Choroid plexus epithelial cell (primary cell): ENCODE measurements at regions not wholly inside any gene's neighbourhood (a gene's known extent, or its start where the extent isn't known, plus 50 kb on each side); places are given as distances from the start of the nearest gene placed in this dataset.

Source experiments
- DNase-seq: peaks from one replicate; pipeline ENCODE4 v3.0.0-alpha.2; 2010; ENCODE audit warnings: low read depth
- H3K4me3 ChIP-seq: 2 replicates; pipeline ENCODE4 v1.5.1; 2011; ENCODE audit warnings: low read depth, mild to moderate bottlenecking, control low read depth, low read length, moderate library complexity
- CTCF ChIP-seq: conservative IDR thresholded peaks from 2 replicates; pipeline ENCODE4 v1.5.1; 2011; ENCODE audit warnings: low read depth, mild to moderate bottlenecking, control low read depth, inconsistent platforms, low read length, moderate library complexity

DNA sequence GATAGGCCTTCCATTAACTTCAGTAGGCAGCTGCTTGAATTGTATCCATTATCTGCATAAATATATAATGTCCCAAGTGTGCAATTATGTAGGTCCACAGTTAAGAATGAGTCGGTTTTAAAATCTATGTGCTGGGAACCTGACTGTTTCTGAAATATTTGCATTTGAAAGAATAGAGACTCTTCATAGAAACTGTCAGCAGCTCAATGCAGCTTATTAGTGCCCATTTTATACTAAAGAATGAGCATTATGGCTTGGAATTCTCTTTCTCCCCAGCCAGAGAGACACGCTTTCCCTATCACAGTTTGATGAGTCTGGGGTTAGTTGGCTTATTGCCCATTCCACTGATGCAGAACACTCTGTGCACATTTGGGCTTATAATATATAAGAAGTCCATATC is 202.0 kb upstream of the PCDH7 start:
- no peak for DNase-seq
- TF ChIP-seq CTCF, result no peak
- H3K4me3 ChIP-seq, result no peak overlapping the region

GRCh38 chr4:30525662-30526315 is 194.4 kb upstream of the PCDH7 start:
- TF ChIP-seq CTCF, result no peak
- no peak for DNase-seq
- H3K4me3 ChIP-seq, result no peak overlapping the region

DNA sequence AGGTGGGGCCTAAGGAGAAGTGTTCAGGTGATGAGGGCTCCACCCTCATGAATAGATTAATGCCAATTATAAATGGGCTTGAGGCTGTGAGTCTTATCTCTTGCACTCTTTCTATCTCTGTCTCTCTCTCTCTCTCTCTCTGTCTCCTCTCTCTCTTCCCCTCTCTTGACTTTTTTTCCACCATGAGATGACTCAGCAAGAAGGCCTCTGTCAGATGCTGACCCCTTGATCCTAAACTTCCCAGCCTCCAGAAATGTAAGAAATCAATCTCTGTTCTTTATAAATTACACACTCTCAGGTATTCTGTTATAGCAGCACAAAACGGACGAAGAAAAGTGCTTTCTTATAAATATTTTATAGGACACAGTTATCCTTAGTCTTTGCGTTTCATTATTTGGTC is 184.9 kb upstream of the PCDH7 start:
- TF ChIP-seq CTCF, result no peak
- H3K4me3 ChIP-seq, result no peak overlapping the region
- DNase-seq, result peak; percentile 5

DNA sequence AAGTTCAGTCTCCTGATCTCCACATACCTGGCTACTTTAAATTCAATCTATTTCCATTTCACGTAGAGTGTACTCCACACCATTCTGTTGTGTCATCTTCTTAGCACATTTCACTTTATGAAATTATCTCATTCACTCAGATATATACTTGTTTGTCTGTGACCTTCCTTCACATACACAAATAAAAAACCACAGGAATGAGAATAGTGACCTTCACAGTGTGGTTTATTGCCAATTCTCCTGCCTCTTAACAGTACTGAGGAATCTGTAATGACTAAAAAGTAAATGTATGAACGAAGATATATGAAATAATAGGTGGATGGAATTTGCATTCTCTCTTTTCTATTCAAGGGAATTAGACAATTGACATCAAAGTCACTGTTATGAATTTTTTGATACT is 183.9 kb upstream of the PCDH7 start:
- DNase-seq, result peak; percentile 38
- no peak overlapping the region for H3K4me3 ChIP-seq
- no peak for TF ChIP-seq CTCF

DNA sequence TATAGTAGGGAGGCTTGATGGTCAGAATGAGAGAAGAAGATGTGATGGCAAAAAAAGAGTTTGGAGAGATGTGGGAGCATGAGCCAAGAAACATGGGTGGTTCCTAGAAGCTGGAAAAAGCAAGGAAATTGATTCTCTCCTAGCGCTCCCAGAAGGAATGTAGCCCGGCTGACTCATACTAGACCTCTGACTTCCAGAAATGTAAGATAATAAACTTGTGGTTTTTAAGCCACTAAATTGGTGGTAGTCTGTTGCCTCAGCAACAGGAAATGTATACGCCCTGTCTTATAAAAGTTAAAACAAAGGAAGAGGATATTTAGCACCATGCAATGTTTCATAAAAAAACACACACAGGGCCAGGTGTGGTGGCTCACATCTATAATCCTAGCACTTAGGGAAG is 182.7 kb upstream of the PCDH7 start:
- TF ChIP-seq CTCF, result no peak
- H3K4me3 ChIP-seq, result no peak overlapping the region
- peak; percentile 43 for DNase-seq

DNA sequence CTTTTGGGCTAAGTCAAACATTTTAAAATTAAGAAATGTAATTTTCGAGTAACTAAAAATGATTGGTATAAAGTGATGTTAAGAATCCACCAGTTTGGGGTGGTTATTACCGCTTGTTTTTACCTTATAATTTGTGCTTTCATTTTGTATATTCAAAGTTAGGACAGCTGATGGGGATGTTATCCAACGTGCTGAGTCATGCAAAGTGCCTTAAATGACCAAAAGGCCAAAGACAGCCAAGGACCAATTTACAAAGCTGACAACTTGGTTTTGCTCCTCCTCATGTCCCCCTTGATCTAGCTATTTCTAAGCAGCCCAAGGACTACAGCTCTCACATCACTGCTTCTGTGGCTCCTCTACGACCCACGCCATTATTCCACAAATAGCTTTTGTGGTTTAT is 181.4 kb upstream of the PCDH7 start:
- DNase-seq, result no peak
- H3K4me3 ChIP-seq, result no peak overlapping the region
- no peak for TF ChIP-seq CTCF

DNA sequence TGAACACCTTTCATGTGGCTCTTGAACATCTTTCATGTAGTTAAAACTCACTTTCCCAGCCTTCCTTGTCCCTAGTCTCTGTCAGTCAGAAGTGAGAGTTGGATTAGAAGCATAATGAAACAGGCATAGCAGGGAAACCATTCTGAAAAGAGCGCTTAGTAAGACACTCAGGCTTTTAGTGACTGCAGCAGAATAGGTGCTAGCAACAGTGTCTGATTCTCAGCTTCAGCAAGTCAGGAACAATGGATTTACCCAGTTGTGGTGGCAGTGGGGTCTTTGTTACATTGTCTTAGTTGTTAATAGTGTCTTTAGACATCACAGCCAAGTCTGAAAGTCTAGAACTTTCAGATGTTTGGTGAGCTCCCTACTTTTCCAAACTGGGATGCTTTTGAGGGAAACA is 177.1 kb upstream of the PCDH7 start:
- no peak for TF ChIP-seq CTCF
- no peak for DNase-seq

More for the DNA sequence above, 177.1 kb upstream of the PCDH7 start:
- H3K4me3 ChIP-seq, result no peak overlapping the region
